Bronchial epithelial cell (primary cell): ENCODE measurements at regions not wholly inside any gene's neighbourhood (a gene's known extent, or its start where the extent isn't known, plus 50 kb on each side); places are given as distances from the start of the nearest gene placed in this dataset.

ENCODE experiments used
- DNase-seq: peaks from one replicate; pipeline ENCODE4 v3.0.0-alpha.2; 2010; ENCODE audit warnings: low read depth
- FAIRE-seq: peaks from 2 replicates; lab custom pipeline; 2011; peaks lifted over from hg19 to GRCh38; lab: Jason Lieb, UNC
- H3K27me3 ChIP-seq: 2 replicates; pipeline ENCODE4 v1.5.1; 2011; ENCODE audit warnings: low read length; ENCODE audit not compliant: control insufficient read depth, insufficient read depth
- H3K36me3 ChIP-seq: 2 replicates; pipeline ENCODE4 v1.5.1; 2011; ENCODE audit warnings: low read length; ENCODE audit not compliant: control insufficient read depth, insufficient read depth
- H3K4me3 ChIP-seq: 2 replicates; pipeline ENCODE4 v1.5.1; 2011; ENCODE audit warnings: mild to moderate bottlenecking, low read depth, low read length, control low read depth
- TF ChIP-seq, protein P1 (sequence below): IDR thresholded peaks from 2 replicates; pipeline ENCODE4 v1.5.1; 2011; ENCODE audit warnings: mild to moderate bottlenecking, moderate library complexity, low read length, control low read depth, inconsistent platforms; ENCODE audit not compliant: insufficient read depth, severe bottlenecking

DNA sequence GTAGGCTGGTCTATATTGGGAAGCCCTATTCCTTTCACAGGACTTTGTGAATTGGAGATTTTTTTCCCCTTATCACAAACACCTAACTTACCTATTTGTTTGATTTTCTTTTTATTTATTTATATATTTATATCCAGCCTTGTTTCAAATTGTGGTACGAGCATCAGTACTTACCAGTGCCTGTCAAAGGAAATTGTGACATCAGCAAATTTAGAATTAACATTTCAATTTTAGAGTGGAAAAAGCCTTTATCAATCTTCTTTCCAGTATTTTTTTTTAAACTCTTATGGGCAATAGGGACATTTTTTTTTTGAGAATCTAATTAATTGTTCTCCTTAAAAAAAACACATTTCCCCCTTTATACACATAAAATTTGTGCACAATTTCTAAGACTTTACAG, 790.2 kb downstream of the PRELID2 start:
- TF ChIP-seq, protein P1, sequence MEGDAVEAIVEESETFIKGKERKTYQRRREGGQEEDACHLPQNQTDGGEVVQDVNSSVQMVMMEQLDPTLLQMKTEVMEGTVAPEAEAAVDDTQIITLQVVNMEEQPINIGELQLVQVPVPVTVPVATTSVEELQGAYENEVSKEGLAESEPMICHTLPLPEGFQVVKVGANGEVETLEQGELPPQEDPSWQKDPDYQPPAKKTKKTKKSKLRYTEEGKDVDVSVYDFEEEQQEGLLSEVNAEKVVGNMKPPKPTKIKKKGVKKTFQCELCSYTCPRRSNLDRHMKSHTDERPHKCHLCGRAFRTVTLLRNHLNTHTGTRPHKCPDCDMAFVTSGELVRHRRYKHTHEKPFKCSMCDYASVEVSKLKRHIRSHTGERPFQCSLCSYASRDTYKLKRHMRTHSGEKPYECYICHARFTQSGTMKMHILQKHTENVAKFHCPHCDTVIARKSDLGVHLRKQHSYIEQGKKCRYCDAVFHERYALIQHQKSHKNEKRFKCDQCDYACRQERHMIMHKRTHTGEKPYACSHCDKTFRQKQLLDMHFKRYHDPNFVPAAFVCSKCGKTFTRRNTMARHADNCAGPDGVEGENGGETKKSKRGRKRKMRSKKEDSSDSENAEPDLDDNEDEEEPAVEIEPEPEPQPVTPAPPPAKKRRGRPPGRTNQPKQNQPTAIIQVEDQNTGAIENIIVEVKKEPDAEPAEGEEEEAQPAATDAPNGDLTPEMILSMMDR: no peak
- no peak for FAIRE-seq

DNA sequence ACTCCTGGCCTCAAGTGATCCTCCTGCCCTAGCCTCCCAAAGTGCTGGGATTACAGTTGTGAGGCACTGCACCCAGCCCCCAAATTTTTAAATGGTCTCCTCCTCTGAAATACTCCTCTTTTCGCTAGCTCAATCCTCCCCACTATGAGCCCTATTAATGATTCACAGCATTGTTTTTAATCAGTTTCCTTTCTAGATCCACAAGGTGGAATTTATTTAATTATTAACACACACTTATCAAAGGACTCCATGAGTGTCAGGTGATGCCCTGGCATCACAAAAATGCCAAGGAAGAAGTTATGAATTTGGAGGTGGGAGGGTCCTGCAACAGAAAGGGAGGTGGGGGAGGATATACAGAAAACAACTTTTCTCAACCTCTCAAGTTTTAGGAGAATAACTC, 806.5 kb downstream of the PRELID2 start:
- DNase-seq (no peak), FAIRE-seq (no peak)
- Histone ChIP-seq H3K4me3 (no peak overlapping the region), H3K36me3 (no peaks in the 10 kb centered on the region), H3K27me3 (no peaks in the 10 kb centered on the region)
- TF ChIP-seq, protein P1: no peak

More for the DNA sequence above, 790.2 kb downstream of the PRELID2 start:
- Histone ChIP-seq H3K27me3 (no peaks in the 10 kb centered on the region), H3K36me3 (no peaks in the 10 kb centered on the region), H3K4me3 (no peak overlapping the region)
- DNase-seq: no peak

DNA sequence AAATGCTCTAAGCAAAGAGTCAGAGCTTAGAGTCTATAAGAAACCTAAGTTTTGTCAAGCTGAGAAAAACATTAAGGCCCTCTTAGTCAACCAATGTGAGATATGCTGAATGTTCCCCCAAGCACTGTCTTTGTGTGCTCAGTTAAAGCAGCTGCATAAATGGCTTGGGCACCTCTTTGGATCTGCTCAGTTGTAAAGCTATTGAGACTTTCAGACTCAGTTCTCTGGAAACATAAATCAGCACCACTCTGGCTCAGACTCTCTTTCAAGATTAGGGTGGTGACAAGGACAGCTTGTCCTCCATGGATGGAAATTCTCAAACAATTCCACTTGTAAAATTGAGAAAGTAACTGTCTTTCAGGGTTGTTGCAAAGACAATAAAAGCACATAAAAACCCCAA, 807.9 kb downstream of the PRELID2 start:
- Histone ChIP-seq H3K27me3 (no peaks in the 10 kb centered on the region), H3K36me3 (no peaks in the 10 kb centered on the region), H3K4me3 (no peak overlapping the region)
- DNase-seq (no peak), FAIRE-seq (no peak)
- TF ChIP-seq, protein P1: no peak

DNA sequence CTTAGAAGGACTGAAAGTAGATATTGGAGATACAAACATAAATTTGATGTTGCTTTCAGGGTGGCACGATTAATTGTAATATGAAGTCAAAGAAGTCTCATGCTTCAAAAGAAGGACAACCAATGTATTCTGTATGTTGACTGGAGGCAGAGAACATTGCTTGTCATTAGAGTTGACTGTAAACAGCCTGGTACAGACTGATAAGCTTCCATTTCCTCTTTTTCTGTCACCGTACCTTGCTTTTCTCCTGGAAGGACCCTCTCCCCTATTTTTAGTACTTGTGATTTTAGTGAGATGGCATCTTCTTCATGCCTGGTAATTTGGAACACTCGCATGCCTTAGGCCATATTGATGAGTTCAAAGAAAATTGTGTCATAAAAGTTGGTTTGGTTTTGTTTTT, 809.4 kb downstream of the PRELID2 start:
- H3K4me3 ChIP-seq: no peak overlapping the region
- no peaks in the 10 kb centered on the region for H3K36me3 ChIP-seq
- no peak for DNase-seq
- no peak for FAIRE-seq
- no peaks in the 10 kb centered on the region for H3K27me3 ChIP-seq
- TF ChIP-seq, protein P1: no peak

DNA sequence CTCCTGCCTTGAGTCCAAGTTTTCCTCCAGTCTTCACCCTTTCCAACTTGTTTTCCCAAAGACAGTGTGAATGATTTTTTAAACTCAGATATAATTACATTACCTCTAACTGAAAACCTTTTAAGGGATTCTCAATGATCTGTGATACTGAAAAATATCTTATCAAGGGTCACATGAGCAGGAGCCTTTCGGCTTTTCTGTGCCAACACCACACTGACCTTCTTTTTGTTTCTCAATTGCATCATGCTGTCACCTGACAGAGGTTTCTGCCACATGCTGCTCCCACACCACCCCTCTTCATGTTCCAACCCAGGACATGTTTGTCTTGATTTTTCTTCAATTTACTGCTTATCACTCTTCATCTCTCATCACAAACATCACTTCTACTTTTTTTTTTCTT, 820.0 kb downstream of the PRELID2 start:
- Histone ChIP-seq H3K4me3 (no peak overlapping the region), H3K36me3 (no peaks in the 10 kb centered on the region), H3K27me3 (no peaks in the 10 kb centered on the region)
- FAIRE-seq (no peak), DNase-seq (no peak)
- TF ChIP-seq, protein P1: no peak

DNA sequence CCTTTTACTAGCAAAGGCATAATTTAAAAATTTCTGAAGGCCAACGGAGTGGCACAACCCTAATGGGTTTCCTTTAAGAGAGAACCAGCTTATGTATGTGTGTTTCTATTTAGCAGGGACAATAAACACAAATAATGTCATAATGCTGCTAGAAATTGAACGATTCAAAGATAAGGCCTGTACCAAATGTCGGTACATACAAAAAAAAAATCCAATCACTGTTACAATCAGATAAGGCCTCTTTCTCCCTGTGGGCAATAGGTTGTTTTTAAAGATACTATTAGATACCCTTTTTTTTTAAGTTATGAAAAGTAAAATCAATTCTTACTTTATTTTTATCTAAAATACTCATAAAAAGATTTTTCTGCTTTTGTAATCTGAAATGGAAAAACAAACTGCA, 821.0 kb downstream of the PRELID2 start:
- no peak overlapping the region for H3K4me3 ChIP-seq
- no peak for FAIRE-seq
- TF ChIP-seq, protein P1: no peak
- no peaks in the 10 kb centered on the region for H3K36me3 ChIP-seq
- DNase-seq: no peak
- no peaks in the 10 kb centered on the region for H3K27me3 ChIP-seq
